GM03348 (cell line): ENCODE measurements at regions not wholly inside any gene's neighbourhood (a gene's known extent, or its start where the extent isn't known, plus 50 kb on each side); places are given as distances from the start of the nearest gene placed in this dataset.
"Not testable (repeated sequence)": the region's sequence is repeated elsewhere in the genome, so short reads cannot be mapped to it uniquely, and the experiment has no call there.

ENCODE experiments used
- DNase-seq: peaks from one replicate; pipeline ENCODE4 v3.0.0; 2012; ENCODE audit warnings: low spot score

GRCh38 chr2:8118940-8119781 is 562.7 kb upstream of the ID2 start:
- DNase-seq = no peak

DNA sequence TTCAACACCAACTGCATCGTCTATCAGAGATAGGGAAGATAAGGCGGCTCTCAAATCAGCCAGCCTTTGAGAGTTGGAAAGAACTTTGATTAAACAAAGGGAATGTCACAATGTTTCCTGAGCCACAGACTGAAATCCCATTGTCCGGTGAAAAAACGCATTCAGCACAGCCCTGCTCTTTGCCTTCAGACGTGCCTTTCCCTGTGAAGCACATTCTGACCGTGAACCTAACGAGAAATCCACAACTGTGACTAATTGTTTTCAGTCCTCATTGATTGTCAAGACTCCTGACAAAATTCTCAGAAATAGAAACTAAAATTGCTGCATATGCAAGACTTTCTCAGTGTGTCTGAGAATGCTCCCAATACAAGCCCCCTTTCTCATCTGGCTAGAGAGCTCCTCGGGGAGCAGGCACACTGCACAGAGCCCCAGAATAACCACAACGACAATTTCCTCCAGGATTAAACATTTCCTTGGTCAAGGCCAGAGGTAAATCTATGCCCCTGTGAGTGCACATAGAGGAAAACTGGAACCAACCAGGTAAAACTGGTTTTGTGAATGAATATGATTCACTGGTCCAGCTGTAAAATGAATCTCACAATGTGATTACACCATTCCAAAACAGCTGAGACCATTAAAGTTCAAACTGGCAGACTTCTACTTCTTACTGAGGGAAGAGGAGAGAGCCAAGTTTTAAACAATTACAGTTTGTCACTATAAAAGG is 561.9 kb upstream of the ID2 start:
- peak; percentile 56 for DNase-seq

DNA sequence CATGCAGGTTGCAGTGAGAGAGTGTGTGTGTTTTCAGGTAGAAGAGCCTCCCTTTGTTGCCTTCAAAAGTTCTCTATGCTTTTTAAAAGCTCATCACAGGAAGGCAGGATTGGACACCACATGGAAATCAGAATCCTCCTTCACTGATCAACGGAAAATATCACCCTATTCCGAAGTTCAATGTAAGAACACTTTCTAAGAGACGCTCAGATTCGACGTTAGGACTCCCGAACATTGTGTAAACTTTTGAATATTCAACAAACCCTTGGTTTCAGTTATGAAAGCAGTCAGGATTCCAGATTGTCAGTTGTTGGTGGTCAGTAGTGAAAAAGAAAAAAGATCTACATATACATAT is 561.4 kb upstream of the ID2 start:
- DNase-seq = no peak

DNA sequence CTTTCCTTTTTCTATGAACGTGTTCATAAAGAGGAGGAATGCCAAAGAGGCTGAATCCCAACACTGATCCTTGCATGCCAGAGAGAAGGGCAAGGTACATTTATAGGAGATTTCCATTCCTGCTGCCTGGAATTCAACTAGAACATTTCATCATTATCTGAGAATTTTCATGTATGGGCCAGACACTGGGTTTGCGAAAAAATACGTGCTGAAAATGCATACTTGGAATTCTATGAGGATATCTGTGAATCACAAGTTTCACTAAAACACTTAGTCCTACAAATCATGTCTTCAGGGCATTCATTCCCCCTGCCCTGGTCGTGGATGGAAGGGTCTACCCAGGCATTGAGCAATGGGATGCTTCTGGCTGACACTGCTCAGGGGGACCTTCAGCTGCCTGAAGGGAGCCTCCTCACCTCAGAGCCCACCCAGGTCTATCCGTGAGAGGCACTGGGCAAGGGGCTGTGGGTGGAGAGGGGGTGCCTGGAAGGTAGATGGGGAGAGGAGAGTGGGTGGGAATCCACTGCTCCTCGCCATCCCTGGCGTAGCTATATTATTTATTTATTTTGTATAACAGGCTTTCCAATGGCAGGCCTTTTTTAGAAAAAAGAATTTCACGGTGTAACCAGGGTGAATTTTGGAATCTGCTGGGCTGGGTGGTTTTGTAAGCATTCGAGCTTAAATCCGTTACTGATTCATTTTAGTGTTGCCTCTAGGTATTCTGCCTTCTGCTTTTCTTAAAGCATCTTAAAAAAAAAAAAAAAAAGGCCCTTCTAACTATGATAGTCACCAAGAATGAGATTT is 560.6 kb upstream of the ID2 start:
- peak; percentile 51 for DNase-seq

DNA sequence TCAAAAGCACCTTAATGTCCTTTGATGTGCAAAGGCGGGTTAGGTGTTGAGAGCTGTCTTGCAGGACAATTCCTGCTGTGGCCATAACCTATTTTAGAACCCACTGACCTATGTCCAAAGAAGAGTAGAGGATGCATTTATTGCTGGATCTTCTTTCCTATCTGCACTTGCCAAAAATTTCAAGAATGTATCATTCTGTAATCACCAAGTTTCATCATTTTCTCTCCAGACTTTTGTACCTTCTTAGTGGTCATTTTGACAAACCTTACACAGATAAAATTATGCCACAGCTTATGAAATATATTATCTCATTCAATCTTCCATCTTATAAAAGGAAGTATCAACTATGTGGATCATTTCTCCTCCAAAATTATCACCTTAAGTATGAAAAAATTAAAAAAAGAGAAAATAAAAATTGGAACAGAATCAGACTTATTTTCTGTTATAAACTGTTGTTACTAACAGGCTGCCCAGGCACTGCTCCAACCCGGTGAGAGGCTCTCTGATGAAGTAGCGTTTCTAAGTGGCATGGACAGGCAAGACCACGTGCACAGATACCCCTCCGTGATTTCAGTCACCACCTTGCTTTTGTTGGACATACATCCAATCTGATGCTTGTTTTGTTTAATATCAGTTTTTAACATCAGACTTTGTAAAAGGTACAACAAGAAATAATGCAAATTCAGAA is 559.9 kb upstream of the ID2 start:
- peak; percentile 66 for DNase-seq

- no peak for DNase-seq
These were observed 559.3 kb upstream of the ID2 start for GRCh38 chr2:8122520-8122919.

GRCh38 chr2:8123464-8123863 is 558.4 kb upstream of the ID2 start:
- DNase-seq = no peak

DNA sequence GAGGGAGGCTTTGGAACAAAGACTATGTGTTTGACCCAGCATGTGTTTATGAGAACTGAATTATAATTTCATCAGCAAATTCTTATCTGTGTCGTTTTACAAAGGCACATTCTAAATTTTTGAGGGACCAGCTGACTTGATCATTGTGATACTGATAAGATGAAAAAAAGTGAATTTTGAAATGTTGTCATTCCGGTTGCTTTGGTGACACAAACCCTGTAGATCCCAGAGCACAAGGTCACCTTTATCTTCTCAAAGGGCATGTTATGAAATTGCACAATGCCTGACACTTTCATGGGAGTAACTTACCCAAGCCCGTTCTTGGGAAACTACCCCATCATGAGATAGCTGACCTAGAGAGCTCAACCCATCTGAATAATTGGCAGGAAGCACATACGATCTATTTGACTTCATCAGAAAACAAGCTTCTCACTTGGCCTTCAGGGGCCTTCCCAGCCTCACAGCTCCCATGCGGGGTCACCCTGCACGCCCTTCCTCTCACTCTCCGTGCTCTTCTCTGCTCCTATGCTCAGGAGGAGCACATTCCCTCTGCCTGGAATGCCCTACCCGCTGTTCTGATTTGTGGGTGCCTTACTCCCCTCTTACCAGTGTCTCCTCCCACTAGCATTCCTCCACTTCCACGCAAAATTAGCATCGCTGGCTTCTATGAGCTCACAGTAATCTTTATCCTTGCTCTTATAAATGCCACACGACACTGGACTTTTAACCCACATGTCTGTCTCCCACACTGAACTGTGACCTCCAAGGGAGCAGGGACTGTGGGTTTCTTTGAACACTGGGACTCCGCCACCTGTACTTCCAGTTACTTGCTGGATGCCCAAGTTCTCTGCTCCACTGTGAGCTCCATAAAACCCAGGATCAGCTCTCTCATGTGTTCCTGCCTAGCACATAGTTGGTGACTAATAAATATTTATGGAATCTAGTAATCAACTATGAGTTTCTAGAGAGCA is 555.8 kb upstream of the ID2 start:
- DNase-seq = no peak

DNA sequence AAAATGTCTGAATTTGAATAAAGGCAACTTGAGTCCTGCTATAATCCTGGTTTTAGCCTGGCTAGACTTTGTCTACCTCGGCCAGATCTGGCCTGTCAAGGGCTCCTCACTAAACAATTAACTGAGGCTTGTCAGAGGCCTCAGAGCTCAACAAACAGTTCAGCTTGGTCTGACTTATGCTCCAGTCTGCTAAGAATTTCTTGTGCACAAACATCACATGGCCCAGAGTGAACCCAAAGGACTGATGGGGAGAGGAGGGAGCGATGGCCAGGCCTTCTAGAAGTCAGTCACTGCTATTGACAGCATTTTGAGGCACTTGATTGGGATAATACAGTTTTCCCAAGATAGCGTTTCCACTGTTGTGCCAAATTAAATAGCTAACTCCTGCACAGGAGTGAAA is 555.1 kb upstream of the ID2 start:
- DNase-seq = no peak

- not testable (repeated sequence) for DNase-seq
These were observed 550.4 kb upstream of the ID2 start for GRCh38 chr2:8131423-8131822.

GRCh38 chr2:8132351-8132831 is 549.5 kb upstream of the ID2 start:
- no peak for DNase-seq

GRCh38 chr2:8132879-8133278 is 549.0 kb upstream of the ID2 start:
- DNase-seq = no peak

DNA sequence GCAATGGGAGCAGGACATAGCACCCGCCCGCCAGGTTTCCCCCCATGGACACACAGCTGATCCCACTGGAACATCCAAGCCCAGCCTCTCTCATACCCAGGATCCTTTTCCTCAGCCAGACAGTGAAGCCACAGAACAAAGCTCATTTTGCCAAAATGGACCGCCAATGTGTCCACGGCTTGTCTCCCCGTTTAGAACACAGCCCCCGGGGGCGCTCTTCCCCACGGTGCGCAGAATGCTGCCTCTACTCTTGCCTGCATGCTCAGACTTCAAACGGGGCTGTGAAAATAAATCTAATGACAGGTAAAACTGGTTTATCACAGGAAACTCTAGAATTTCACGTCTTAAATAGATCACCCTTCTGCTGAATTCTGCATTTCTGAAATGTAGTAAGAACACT is 548.5 kb upstream of the ID2 start:
- no peak for DNase-seq

DNA sequence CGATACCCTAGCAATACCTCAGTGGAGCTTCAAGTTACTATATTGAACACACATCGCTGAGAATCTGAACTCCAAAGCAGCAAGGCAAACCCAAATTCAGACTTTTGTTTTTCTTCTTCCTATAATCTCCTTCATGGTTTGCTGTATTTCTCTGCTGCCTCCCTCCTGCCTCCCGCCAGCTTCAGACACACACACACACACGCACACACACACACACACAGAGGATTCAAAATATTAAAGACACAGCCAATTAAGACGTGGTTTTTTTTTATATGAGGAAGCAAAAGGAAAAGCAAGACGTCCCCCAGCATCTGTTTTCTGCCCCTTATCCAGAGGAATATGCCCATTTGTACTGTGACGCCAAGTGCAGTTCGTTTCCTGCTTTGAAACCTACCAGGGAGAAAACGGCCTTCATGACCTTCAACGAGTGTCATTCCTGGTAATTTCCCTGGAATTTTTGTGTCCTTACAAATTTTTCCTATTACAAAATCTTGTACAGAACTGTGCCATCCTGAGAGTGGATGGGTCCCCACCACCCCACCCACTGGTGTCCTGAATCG is 547.9 kb upstream of the ID2 start:
- no peak for DNase-seq

GRCh38 chr2:8134473-8134932 is 547.4 kb upstream of the ID2 start:
- no peak for DNase-seq

DNA sequence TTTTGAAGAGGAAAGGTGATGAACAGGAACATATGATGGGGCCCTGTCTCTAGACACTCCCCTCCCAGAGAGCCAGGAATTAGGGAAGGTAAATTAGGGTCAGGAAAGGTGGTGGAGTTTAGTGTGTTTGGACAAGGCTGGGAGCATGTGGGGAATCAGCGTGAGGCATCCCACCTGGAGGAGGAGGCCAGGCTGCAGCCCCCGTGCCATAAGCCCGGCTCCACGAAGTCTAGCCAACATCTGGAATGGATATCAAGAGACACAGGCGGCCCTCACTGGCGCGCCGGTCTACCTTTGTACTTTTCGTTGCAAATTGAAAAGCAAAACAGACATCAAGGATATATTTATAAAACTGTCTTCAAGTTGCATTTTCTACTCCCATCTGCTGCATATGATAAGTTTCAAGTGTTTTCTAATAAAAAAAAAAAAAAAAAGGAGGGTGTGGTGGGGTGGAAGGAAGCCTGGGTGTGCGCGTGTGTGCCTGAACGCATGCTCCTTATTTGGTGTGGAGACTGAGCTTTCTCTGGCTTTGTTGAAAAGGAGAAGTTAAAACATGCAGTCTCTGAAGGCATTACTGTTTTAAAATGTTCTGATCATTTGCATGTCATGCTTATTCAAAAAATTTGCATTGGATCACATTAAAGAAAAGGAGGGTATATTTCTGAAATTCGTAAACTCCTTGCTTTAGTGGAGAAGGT is 546.7 kb upstream of the ID2 start:
- DNase-seq = no peak

- DNase-seq = no peak
These were observed 544.1 kb upstream of the ID2 start for GRCh38 chr2:8137801-8138200.

- no peak for DNase-seq
These were observed 543.3 kb upstream of the ID2 start for GRCh38 chr2:8138525-8138922.

GRCh38 chr2:8138923-8139667 is 542.8 kb upstream of the ID2 start:
- peak; percentile 66 for DNase-seq
